ENCODE measurements at regions not wholly inside any gene's neighbourhood (a gene's known extent, or its start where the extent isn't known, plus 50 kb on each side); places are given as distances from the start of the nearest gene placed in this dataset.
A peak's percentile ranks its signal among the peaks of the same experiment; 100 is the strongest.

DNA sequence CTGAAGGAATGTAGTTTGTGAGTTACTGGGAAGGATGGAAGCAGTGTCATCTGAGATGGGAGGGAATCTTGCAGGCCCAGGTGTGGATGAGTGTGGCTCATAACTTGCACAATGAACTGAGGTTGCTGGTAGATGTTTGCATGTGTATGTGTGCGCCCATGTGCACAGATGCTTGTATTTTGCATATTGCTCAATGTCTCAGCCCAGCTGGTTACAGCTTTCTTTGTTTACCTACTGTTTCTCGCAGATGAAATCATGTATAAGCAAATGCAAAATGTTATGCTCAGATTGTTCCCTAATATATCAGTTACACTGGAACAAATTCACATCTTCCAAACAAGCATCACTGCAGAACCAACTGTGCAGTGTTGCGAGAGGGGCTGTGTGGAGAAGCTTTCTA lies 452.2 kb upstream of the EEF2KMT start:
- Histone ChIP-seq H3K27me3 (ENCODE audit: control insufficient read depth, insufficient read depth, low read length) (no peaks in the 10 kb centered on the region), H3K36me3 (ENCODE audit: control insufficient read depth, insufficient read depth, low read length) (no peaks in the 10 kb centered on the region), H3K4me1 (ENCODE audit: control insufficient read depth, insufficient read depth, low read length) (no peaks in the 10 kb centered on the region), H3K9me3 (ENCODE audit: control insufficient read depth, insufficient read depth, low read length) (no peaks in the 10 kb centered on the region), H3K4me3 (ENCODE audit: low read depth, low read length) (no peak overlapping the region), H3K27ac (ENCODE audit: low read depth, low read length) (no peak overlapping the region)
- WGBS (ENCODE audit: insufficient coverage), result 100% methylated on average over 1 of the region's 3 CpGs
- peak in 1 of 6 donors; percentile 53 for DNase-seq (ENCODE audit: low read depth in 4 of 6, low spot score in 6 of 6)

DNA sequence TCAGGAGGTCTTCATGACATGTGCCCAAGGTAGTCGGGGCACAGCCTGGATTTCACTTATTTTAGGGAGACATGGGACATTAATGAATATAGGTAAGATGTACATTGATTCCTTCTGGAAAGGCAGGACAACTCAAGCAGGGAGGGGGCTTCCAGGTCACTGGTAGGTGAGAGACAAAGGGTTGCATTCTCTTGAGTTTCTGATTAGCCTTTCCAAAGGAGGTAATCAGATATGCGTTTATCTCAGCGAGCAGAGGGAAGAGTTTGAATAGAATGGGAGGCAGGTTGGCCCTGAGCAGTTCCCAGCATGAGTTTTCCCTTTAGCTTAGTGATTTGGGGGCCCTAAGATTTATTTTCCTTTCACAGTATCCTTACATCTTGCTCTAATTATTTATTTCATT lies 443.8 kb upstream of the EEF2KMT start:
- Histone ChIP-seq H3K36me3 (ENCODE audit: control insufficient read depth, insufficient read depth, low read length) (no peaks in the 10 kb centered on the region), H3K9me3 (ENCODE audit: control insufficient read depth, insufficient read depth, low read length) (no peaks in the 10 kb centered on the region), H3K4me3 (ENCODE audit: low read depth, low read length) (no peak overlapping the region), H3K4me1 (ENCODE audit: control insufficient read depth, insufficient read depth, low read length) (no peaks in the 10 kb centered on the region), H3K27ac (ENCODE audit: low read depth, low read length) (no peak overlapping the region), H3K27me3 (ENCODE audit: control insufficient read depth, insufficient read depth, low read length) (no peaks in the 10 kb centered on the region)
- DNase-seq (ENCODE audit: low read depth in 4 of 6, low spot score in 6 of 6), result no peak
- WGBS (ENCODE audit: insufficient coverage), result 100% methylated on average over 1 of the region's 3 CpGs

DNA sequence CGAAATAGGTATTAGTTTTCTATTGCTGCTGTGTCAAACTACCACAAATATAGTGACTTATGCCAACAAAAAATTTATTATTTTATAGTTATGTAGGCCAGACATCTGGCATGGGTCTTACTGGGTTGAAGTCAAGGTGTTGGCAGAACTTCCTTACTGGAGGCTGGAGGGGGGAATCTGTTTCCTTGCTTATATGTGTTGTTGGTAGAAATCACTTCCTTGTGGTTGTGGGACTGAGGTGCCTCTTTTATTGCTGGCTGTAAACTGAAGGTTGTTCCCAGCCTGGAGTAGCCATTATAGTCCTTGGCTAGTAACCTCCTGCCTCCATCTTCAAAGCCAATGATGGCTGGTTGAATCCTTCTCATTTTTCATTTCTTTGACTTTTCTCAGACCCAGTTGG lies 439.8 kb upstream of the EEF2KMT start:
- Histone ChIP-seq H3K36me3 (ENCODE audit: control insufficient read depth, insufficient read depth, low read length) (no peaks in the 10 kb centered on the region), H3K9me3 (ENCODE audit: control insufficient read depth, insufficient read depth, low read length) (no peaks in the 10 kb centered on the region), H3K4me1 (ENCODE audit: control insufficient read depth, insufficient read depth, low read length) (no peaks in the 10 kb centered on the region), H3K27ac (ENCODE audit: low read depth, low read length) (no peak overlapping the region), H3K27me3 (ENCODE audit: control insufficient read depth, insufficient read depth, low read length) (no peaks in the 10 kb centered on the region), H3K4me3 (ENCODE audit: low read depth, low read length) (no peak overlapping the region)
- DNase-seq (ENCODE audit: low read depth in 4 of 6, low spot score in 6 of 6), result no peak
- no CpG with 5 or more reads among the region's 1 CpG for WGBS (ENCODE audit: insufficient coverage)

DNA sequence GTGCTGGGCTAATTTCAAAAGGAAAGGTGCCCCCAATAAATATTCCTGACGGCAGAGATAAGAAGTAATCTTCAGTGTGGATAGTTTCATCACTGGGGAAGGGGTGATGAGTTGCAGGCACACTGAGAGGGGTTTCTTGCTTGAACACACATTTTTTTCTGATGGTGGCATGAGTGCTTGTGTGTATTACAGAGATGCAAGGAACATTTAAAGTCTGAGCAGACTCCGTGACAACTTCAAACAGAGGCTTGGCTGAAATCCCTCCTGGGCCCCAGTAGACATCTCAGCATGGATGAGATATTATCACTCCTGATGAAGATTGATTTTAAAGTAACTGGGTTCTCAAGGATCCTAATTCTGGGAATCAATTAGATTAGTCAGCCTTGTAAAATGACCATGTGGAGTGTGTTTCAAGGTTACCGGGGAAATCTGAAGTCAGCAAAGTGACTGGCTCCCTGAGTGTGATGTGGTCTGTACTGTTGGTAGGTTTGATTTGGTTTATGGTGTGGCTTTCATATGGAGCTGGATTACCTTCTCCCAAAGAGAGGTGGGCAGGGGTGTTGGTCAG lies 435.8 kb upstream of the EEF2KMT start:
- no peak overlapping the region for H3K27ac ChIP-seq (ENCODE audit: low read depth, low read length)
- no peaks in the 10 kb centered on the region for H3K27me3 ChIP-seq (ENCODE audit: control insufficient read depth, insufficient read depth, low read length)
- WGBS (ENCODE audit: insufficient coverage), result 68% methylated on average over 3 of the region's 3 CpGs
- H3K4me3 ChIP-seq (ENCODE audit: low read depth, low read length), result no peak overlapping the region
- no peaks in the 10 kb centered on the region for H3K36me3 ChIP-seq (ENCODE audit: control insufficient read depth, insufficient read depth, low read length)
- peak in 1 of 6 donors; percentile 34 for DNase-seq (ENCODE audit: low read depth in 4 of 6, low spot score in 6 of 6)
- H3K9me3 ChIP-seq (ENCODE audit: control insufficient read depth, insufficient read depth, low read length), result no peaks in the 10 kb centered on the region
- H3K4me1 ChIP-seq (ENCODE audit: control insufficient read depth, insufficient read depth, low read length), result no peaks in the 10 kb centered on the region

DNA sequence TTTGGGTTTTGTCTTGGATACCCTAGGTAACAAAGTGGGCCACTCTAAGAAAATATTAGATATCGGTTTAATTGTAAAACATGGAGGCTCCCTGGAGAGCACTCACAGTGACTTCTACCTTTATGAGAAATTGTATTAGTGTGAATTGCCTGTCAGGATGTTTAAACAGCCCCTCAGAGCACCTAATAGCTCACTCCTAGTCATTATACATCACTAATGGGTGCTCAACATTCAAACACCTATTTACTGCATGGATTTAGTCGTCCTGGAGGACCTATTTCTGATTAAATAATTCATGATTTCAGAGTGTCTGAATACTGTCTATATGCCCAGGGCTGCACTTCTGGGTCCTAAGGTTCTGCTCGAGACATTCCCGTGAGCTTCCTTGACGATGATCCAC lies 430.2 kb upstream of the EEF2KMT start:
- no peaks in the 10 kb centered on the region for H3K36me3 ChIP-seq (ENCODE audit: control insufficient read depth, insufficient read depth, low read length)
- H3K27ac ChIP-seq (ENCODE audit: low read depth, low read length), result no peak overlapping the region
- peaks cover 3% of the 10 kb centered on the region for H3K27me3 ChIP-seq (ENCODE audit: control insufficient read depth, insufficient read depth, low read length)
- no peak overlapping the region for H3K4me3 ChIP-seq (ENCODE audit: low read depth, low read length)
- peak in 1 of 6 donors; percentile 89 for DNase-seq (ENCODE audit: low read depth in 4 of 6, low spot score in 6 of 6)
- no peaks in the 10 kb centered on the region for H3K4me1 ChIP-seq (ENCODE audit: control insufficient read depth, insufficient read depth, low read length)
- WGBS (ENCODE audit: insufficient coverage), result 70% methylated on average over 3 of the region's 5 CpGs
- H3K9me3 ChIP-seq (ENCODE audit: control insufficient read depth, insufficient read depth, low read length), result no peaks in the 10 kb centered on the region

DNA sequence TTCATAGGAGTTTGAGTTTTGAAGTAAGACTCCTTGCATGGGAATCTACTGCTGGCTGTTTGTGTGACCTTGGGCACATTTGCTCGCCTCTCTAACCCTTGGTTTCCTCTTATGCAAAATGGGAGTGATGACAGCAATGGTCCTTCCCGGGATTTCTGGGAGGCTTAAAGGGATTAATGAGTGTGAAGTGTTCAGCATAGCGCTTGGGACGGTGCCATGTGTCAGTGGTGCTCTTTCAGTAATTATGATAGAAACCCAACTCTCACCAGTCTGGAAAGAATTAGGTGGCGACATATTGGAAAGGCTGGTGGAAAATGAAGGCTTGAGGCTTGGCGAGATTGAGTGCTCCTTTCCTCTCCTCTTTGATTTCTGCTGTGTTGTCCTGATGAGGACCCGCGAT lies 429.2 kb upstream of the EEF2KMT start:
- Histone ChIP-seq H3K9me3 (ENCODE audit: control insufficient read depth, insufficient read depth, low read length) (no peaks in the 10 kb centered on the region), H3K27ac (ENCODE audit: low read depth, low read length) (no peak overlapping the region), H3K36me3 (ENCODE audit: control insufficient read depth, insufficient read depth, low read length) (no peaks in the 10 kb centered on the region), H3K4me1 (ENCODE audit: control insufficient read depth, insufficient read depth, low read length) (no peaks in the 10 kb centered on the region), H3K27me3 (ENCODE audit: control insufficient read depth, insufficient read depth, low read length) (peaks cover 3% of the 10 kb centered on the region), H3K4me3 (ENCODE audit: low read depth, low read length) (no peak overlapping the region)
- 89% methylated on average over 3 of the region's 8 CpGs for WGBS (ENCODE audit: insufficient coverage)
- DNase-seq (ENCODE audit: low read depth in 4 of 6, low spot score in 6 of 6), result no peak

DNA sequence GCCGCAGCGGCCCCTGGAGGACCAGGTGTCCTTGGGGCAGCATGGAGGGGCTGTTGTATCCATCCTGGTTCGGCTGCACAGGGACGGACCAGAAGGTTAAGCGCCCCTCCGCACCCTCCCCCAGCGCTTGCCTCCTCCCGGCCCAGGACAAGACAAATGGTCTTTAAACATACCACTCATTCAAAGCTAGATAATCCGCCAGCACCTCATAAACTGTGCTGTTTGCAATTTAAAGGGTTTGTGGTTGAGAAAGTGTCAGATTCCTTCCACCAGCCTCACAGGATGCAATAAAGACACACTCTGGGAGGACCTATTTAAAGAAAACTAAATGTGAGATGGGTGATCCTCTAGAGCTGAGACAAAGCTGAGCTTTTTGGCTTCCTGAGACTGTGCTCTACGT lies 426.2 kb upstream of the EEF2KMT start:
- DNase-seq (ENCODE audit: low read depth in 4 of 6, low spot score in 6 of 6), result no peak
- H3K9me3 ChIP-seq (ENCODE audit: control insufficient read depth, insufficient read depth, low read length), result no peaks in the 10 kb centered on the region
- H3K27me3 ChIP-seq (ENCODE audit: control insufficient read depth, insufficient read depth, low read length), result peaks cover 3% of the 10 kb centered on the region
- no peaks in the 10 kb centered on the region for H3K4me1 ChIP-seq (ENCODE audit: control insufficient read depth, insufficient read depth, low read length)
- no CpG with 5 or more reads among the region's 10 CpGs for WGBS (ENCODE audit: insufficient coverage)
- no peak overlapping the region for H3K27ac ChIP-seq (ENCODE audit: low read depth, low read length)
- no peaks in the 10 kb centered on the region for H3K36me3 ChIP-seq (ENCODE audit: control insufficient read depth, insufficient read depth, low read length)
- no peak overlapping the region for H3K4me3 ChIP-seq (ENCODE audit: low read depth, low read length)

DNA sequence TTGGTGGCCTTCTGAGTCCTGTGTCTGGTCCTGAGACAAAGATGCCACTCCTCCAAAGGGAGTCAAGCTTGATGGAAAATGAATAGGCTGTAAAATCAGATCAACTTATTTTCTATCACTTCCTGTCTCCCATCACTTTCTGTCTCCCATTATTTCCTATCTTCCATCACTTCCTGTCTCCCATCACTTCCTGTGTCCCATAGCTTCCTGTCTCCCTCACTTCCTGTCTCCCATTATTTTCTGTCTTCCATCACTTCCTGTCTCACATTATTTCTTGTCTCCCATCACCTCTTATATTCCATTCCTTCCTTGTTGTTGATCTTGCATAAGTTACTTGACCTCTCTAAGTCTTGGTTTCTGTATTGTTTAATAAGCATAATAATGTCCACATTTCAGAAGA lies 418.5 kb upstream of the EEF2KMT start:
- Histone ChIP-seq H3K9me3 (ENCODE audit: control insufficient read depth, insufficient read depth, low read length) (no peaks in the 10 kb centered on the region), H3K27ac (ENCODE audit: low read depth, low read length) (no peak overlapping the region), H3K4me1 (ENCODE audit: control insufficient read depth, insufficient read depth, low read length) (no peaks in the 10 kb centered on the region), H3K36me3 (ENCODE audit: control insufficient read depth, insufficient read depth, low read length) (no peaks in the 10 kb centered on the region), H3K27me3 (ENCODE audit: control insufficient read depth, insufficient read depth, low read length) (no peaks in the 10 kb centered on the region), H3K4me3 (ENCODE audit: low read depth, low read length) (no peak overlapping the region)
- no peak for DNase-seq (ENCODE audit: low read depth in 4 of 6, low spot score in 6 of 6)

DNA sequence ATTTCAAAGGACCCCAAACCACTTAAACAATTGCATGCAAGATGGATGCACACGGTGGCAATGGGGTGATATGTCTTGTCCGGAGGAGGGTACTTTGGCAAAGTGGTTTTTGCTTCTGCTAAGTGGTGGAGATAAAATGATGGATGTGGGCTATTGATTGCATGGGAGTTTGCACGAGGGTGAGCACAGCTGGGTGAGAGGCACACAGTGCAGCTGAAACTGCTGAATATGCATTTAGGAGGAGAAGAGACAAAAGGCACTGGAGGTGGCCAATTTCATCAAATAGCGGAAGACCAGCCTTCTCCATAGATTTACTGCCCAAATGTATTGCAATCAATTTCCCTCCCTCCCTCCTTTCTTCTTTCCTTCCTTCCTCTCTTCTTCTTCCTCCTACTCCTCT lies 414.4 kb upstream of the EEF2KMT start:
- H3K27me3 ChIP-seq (ENCODE audit: control insufficient read depth, insufficient read depth, low read length), result peaks cover 4% of the 10 kb centered on the region
- H3K4me3 ChIP-seq (ENCODE audit: low read depth, low read length), result no peak overlapping the region
- H3K9me3 ChIP-seq (ENCODE audit: control insufficient read depth, insufficient read depth, low read length), result no peaks in the 10 kb centered on the region
- peak in 1 of 6 donors; percentile 67 for DNase-seq (ENCODE audit: low read depth in 4 of 6, low spot score in 6 of 6)
- WGBS (ENCODE audit: insufficient coverage), result 24% methylated on average over 3 of the region's 4 CpGs
- no peak overlapping the region for H3K27ac ChIP-seq (ENCODE audit: low read depth, low read length)
- no peaks in the 10 kb centered on the region for H3K36me3 ChIP-seq (ENCODE audit: control insufficient read depth, insufficient read depth, low read length)
- H3K4me1 ChIP-seq (ENCODE audit: control insufficient read depth, insufficient read depth, low read length), result no peaks in the 10 kb centered on the region

DNA sequence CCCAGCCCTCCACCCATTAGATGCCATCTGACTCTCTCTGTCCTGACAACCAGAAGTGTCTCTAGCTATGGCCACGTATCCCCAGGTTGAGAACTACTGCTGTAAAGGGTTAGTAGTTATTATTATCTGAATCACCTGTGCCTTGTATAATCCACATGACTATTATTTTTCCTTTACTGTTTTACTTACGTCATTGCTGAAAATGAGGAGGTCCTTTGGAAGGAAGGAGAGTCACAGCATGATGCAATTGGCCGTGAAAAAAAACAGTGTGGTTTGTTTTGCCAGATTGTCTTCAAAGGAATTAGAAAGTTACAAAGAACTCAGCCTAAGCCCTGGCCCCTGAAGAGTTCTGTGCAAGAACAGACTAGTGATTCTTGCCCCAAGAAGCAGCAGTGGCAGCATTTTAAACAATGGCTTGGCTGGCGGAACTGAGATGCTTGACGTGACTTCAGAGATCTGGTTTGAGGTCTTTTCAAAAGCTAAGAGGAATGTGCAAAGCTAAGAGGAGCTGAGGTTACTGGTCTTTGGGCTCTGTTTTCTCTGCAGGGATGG lies 413.3 kb upstream of the EEF2KMT start:
- DNase-seq (ENCODE audit: low read depth in 4 of 6, low spot score in 6 of 6), result no peak
- WGBS (ENCODE audit: insufficient coverage), result 17% methylated on average over 3 of the region's 5 CpGs
- no peak overlapping the region for H3K27ac ChIP-seq (ENCODE audit: low read depth, low read length)
- H3K4me1 ChIP-seq (ENCODE audit: control insufficient read depth, insufficient read depth, low read length), result peaks cover 4% of the 10 kb centered on the region
- H3K27me3 ChIP-seq (ENCODE audit: control insufficient read depth, insufficient read depth, low read length), result peaks cover 8% of the 10 kb centered on the region
- H3K9me3 ChIP-seq (ENCODE audit: control insufficient read depth, insufficient read depth, low read length), result no peaks in the 10 kb centered on the region
- H3K4me3 ChIP-seq (ENCODE audit: low read depth, low read length), result no peak overlapping the region
- no peaks in the 10 kb centered on the region for H3K36me3 ChIP-seq (ENCODE audit: control insufficient read depth, insufficient read depth, low read length)
